H9 (cell line): ENCODE measurements at regions not wholly inside any gene's neighbourhood (a gene's known extent, or its start where the extent isn't known, plus 50 kb on each side); places are given as distances from the start of the nearest gene placed in this dataset.

Source experiments
- DNase-seq: peaks from one replicate; pipeline ENCODE4 v3.0.0-alpha.2; 2017
- H2AFZ ChIP-seq: one replicate; pipeline ENCODE4 v1.6.1; 2013; ENCODE audit warnings: mild to moderate bottlenecking, low read length, control low read depth, moderate library complexity
- H2AK5ac ChIP-seq: 2 replicates; pipeline ENCODE4 v1.6.1; 2013; ENCODE audit warnings: low read length, control low read depth, mixed read lengths; ENCODE audit not compliant: insufficient read length
- H2BK120ac ChIP-seq: one replicate; pipeline ENCODE4 v1.6.1; 2013; ENCODE audit warnings: low read depth, mild to moderate bottlenecking, low read length, control low read depth, inconsistent platforms; ENCODE audit not compliant: poor library complexity, severe bottlenecking
- H2BK12ac ChIP-seq: 2 replicates; pipeline ENCODE4 v1.6.1; 2013; ENCODE audit warnings: low read length, control low read depth, mixed read lengths, low read depth; ENCODE audit not compliant: insufficient read length
- H2BK15ac ChIP-seq: 2 replicates; pipeline ENCODE4 v1.6.1; 2013; ENCODE audit warnings: low read depth, low read length, control low read depth
- H2BK20ac ChIP-seq: one replicate; pipeline ENCODE4 v1.6.1; 2013; ENCODE audit warnings: low read depth, mild to moderate bottlenecking, low read length, control low read depth, inconsistent platforms; ENCODE audit not compliant: poor library complexity, severe bottlenecking
- H2BK5ac ChIP-seq: 2 replicates; pipeline ENCODE4 v1.6.1; 2013; ENCODE audit warnings: low read length, control low read depth, mixed read lengths; ENCODE audit not compliant: insufficient read length
- H3K14ac ChIP-seq: 2 replicates; pipeline ENCODE4 v1.6.1; 2013; ENCODE audit warnings: low read length, control low read depth; ENCODE audit not compliant: insufficient read depth
- H3K18ac ChIP-seq: 2 replicates; pipeline ENCODE4 v1.6.1; 2013; ENCODE audit warnings: low read depth, mild to moderate bottlenecking, mixed read lengths, low read length, control low read depth; ENCODE audit not compliant: insufficient read length
- H3K23ac ChIP-seq: 2 replicates; pipeline ENCODE4 v1.6.1; 2013; ENCODE audit warnings: low read length, control low read depth, mixed read lengths, low read depth; ENCODE audit not compliant: insufficient read length
- H3K23me2 ChIP-seq: 2 replicates; pipeline ENCODE4 v1.6.1; 2013; ENCODE audit warnings: low read depth, mild to moderate bottlenecking, mixed read lengths, low read length, control low read depth; ENCODE audit not compliant: insufficient read length, poor library complexity, severe bottlenecking
- H3K27ac ChIP-seq: 2 replicates; pipeline ENCODE4 v1.5.1; 2013; ENCODE audit warnings: low read length, control low read depth, mixed read lengths, low read depth; ENCODE audit not compliant: insufficient read length
- H3K27me3 ChIP-seq: 2 replicates; pipeline ENCODE4 v1.6.1; 2013; ENCODE audit warnings: low read length, control low read depth, inconsistent platforms; ENCODE audit not compliant: insufficient read depth
- H3K4ac ChIP-seq: 2 replicates; pipeline ENCODE4 v1.6.1; 2013; ENCODE audit warnings: low read depth, mild to moderate bottlenecking, control low read depth, inconsistent platforms, low read length, moderate library complexity
- H3K4me1 ChIP-seq: 2 replicates; pipeline ENCODE4 v1.6.1; 2013; ENCODE audit warnings: low read length, control low read depth, inconsistent platforms; ENCODE audit not compliant: insufficient read depth
- H3K4me2 ChIP-seq: 2 replicates; pipeline ENCODE4 v1.6.1; 2013; ENCODE audit warnings: low read length, control low read depth, mixed read lengths; ENCODE audit not compliant: insufficient read length, insufficient read depth
- H3K56ac ChIP-seq: 2 replicates; pipeline ENCODE4 v1.6.1; 2013; ENCODE audit warnings: low read depth, mild to moderate bottlenecking, mixed read lengths, low read length, control low read depth; ENCODE audit not compliant: insufficient read length
- H3K79me1 ChIP-seq: 2 replicates; pipeline ENCODE4 v1.6.1; 2013; ENCODE audit warnings: low read depth, mild to moderate bottlenecking, moderate library complexity, low read length, control low read depth, inconsistent platforms; ENCODE audit not compliant: insufficient read depth, poor library complexity, severe bottlenecking
- H3K79me2 ChIP-seq: 2 replicates; pipeline ENCODE4 v1.6.1; 2013; ENCODE audit warnings: low read length, control low read depth, inconsistent platforms; ENCODE audit not compliant: insufficient read depth
- H3K9ac ChIP-seq: 2 replicates; pipeline ENCODE4 v1.6.1; 2013; ENCODE audit warnings: low read length, control low read depth, mixed read lengths; ENCODE audit not compliant: insufficient read length; ENCODE audit errors: extremely low read depth
- H3K9me3 ChIP-seq: one replicate; pipeline ENCODE4 v1.6.1; 2013; ENCODE audit warnings: low read depth, low read length, inconsistent platforms; ENCODE audit not compliant: control insufficient read depth
- H3T11ph ChIP-seq: one replicate; pipeline ENCODE4 v1.6.1; 2013; ENCODE audit warnings: mild to moderate bottlenecking, low read length, control low read depth, inconsistent platforms
- H4K20me1 ChIP-seq: one replicate; pipeline ENCODE4 v1.6.1; 2013; ENCODE audit not compliant: control insufficient read depth, insufficient read length, insufficient read depth
- H4K5ac ChIP-seq: 2 replicates; pipeline ENCODE4 v1.6.1; 2013; ENCODE audit warnings: low read depth, mild to moderate bottlenecking, mixed read lengths, low read length, control low read depth; ENCODE audit not compliant: insufficient read length
- H4K8ac ChIP-seq: replicated peaks from 2 replicates; pipeline ENCODE4 v1.6.1; 2013; ENCODE audit warnings: low read length, control low read depth, mixed read lengths, low read depth; ENCODE audit not compliant: insufficient read length
- H4K91ac ChIP-seq: 2 replicates; pipeline ENCODE4 v1.6.1; 2013; ENCODE audit warnings: low read depth, mild to moderate bottlenecking, moderate library complexity, mixed read lengths, low read length, control low read depth; ENCODE audit not compliant: insufficient read length
- H3K27ac Mint-ChIP-seq, 3 experiments: 2 replicates in 2 of 3; 3 replicates in 1 of 3; pipeline ENCODE4 v1.8.0; 2020 to 2021; ENCODE audit warnings: mixed read lengths in 3 of 3, mild to moderate bottlenecking in 1 of 3, moderate library complexity in 1 of 3
- H3K27me3 Mint-ChIP-seq: 2 replicates; pipeline ENCODE4 v1.8.0; 2021; ENCODE audit warnings: low read depth, mild to moderate bottlenecking, moderate library complexity, mixed read lengths
- H3K36me3 Mint-ChIP-seq, 3 experiments: 2 replicates in 2 of 3; 3 replicates in 1 of 3; pipeline ENCODE4 v1.8.0; 2020 to 2021; ENCODE audit warnings: low read depth in 3 of 3, mixed read lengths in 3 of 3; ENCODE audit not compliant: insufficient read depth in 1 of 3
- H3K4me1 Mint-ChIP-seq, 2 experiments: 2 replicates each; pipeline ENCODE4 v1.8.0; 2020; ENCODE audit warnings: mixed read lengths in 2 of 2
- H3K4me3 Mint-ChIP-seq, 2 experiments: 2 replicates in 1 of 2; 3 replicates in 1 of 2; pipeline ENCODE4 v1.8.0; 2020 to 2021; ENCODE audit warnings: mild to moderate bottlenecking in 2 of 2, mixed read lengths in 2 of 2, moderate library complexity in 1 of 2
- H3K9me3 Mint-ChIP-seq, 2 experiments: 2 replicates in 1 of 2; 3 replicates in 1 of 2; pipeline ENCODE4 v1.8.0; 2020; ENCODE audit warnings: mild to moderate bottlenecking in 2 of 2, mixed read lengths in 2 of 2, moderate library complexity in 1 of 2
- CTCF ChIP-seq: fragments of 200-600 bp; sonication (generic); conservative IDR thresholded peaks from 3 replicates; pipeline ENCODE4 v1.8.0; 2021; ENCODE audit warnings: antibody characterized with exemption, mild to moderate bottlenecking
- WGBS: extraction: QIAGEN DNeasy Blood & Tissue Kit; methylation state at CpG from one replicate; pipeline ENCODE4 v1.1.7; 2013; ENCODE audit warnings: missing lambda C conversion rate, low lambda C conversion rate, mixed read lengths; ENCODE audit not compliant: insufficient read length; ENCODE audit errors: extremely low coverage; 5-methylcytosine and 5-hydroxymethylcytosine counted together

DNA sequence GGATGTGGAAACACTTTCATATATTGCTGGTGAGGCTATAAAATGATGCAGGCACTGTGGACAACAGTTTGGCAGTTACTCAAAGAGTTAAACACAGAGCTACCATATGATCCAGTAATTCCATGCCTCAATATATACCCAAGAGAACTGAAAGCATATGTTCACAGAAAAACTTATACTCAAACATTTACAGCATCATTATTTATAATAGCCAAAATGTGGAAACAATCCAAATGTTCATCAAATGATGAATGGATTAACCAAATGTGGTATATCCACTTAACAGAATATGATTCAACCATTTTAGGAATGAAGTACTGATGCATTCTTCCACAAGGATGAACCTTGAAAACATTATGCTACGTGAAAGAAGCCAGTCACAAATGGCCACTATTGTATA is 603.8 kb downstream of the IQCM start:
- Histone ChIP-seq H3K14ac (no peak overlapping the region), H2AK5ac (no peak overlapping the region), H2BK12ac (no peak overlapping the region), H4K20me1 (no peaks in the 10 kb centered on the region), H3T11ph (no peak overlapping the region), H3K23ac (no peak overlapping the region), H3K23me2 (no peaks in the 10 kb centered on the region), H2BK15ac (no peak overlapping the region), H4K5ac (no peak overlapping the region), H3K4me1 (no peaks in the 10 kb centered on the region), H3K56ac (no peak overlapping the region), H3K4me2 (no peak overlapping the region), H2BK20ac (no peak overlapping the region), H2BK120ac (no peak overlapping the region), H3K27me3 (no peaks in the 10 kb centered on the region), H4K91ac (no peak overlapping the region), H3K18ac (no peak overlapping the region), H4K8ac (no peak overlapping the region), H2AFZ (no peak overlapping the region), H3K9me3 (no peaks in the 10 kb centered on the region), H3K9ac (no peak overlapping the region), H3K4ac (no peak overlapping the region), H3K79me1 (no peaks in the 10 kb centered on the region), H3K79me2 (no peaks in the 10 kb centered on the region), H2BK5ac (no peak overlapping the region), H3K27ac (no peak overlapping the region)
- WGBS: no CpG with 5 or more reads among the region's 1 CpG
- H3K4me3 Mint-ChIP-seq: no peak overlapping the region
- H3K27ac Mint-ChIP-seq: no peak overlapping the region
- H3K4me1 Mint-ChIP-seq: 0 out of 4 replicates have a peak, but pooled peaks cover 2 to 3% of the 10 kb centered on the region in 2 experiments
- H3K36me3 Mint-ChIP-seq: no peaks in the 10 kb centered on the region; a peak in 1 of 7 replicates
- H3K9me3 Mint-ChIP-seq: no peaks in the 10 kb centered on the region
- TF ChIP-seq CTCF: no peak
- DNase-seq: no peak
- H3K27me3 Mint-ChIP-seq: no peaks in the 10 kb centered on the region
